Stimulated activated memory B cell treated with anti-CD40 and anti-IgM and Interleukin-4, amounts not matched to agents 10 μg/mL and 1 μg/mL and 100 μg/mL, for 72 hours (primary cell): ENCODE measurements at regions not wholly inside any gene's neighbourhood (a gene's known extent, or its start where the extent isn't known, plus 50 kb on each side); places are given as distances from the start of the nearest gene placed in this dataset.

Source experiments
- ATAC-seq: fragments of 150-1000 bp; cut with Tn5 transposase; 2 replicates; pipeline ENCODE4 v1.10.0; 2021
- H3K27ac Mint-ChIP-seq: one replicate; pipeline ENCODE4 v1.8.0; 2022; ENCODE audit warnings: mild to moderate bottlenecking, mixed read lengths
- H3K27me3 Mint-ChIP-seq: one replicate; pipeline ENCODE4 v1.8.0; 2022; ENCODE audit warnings: mixed read lengths
- H3K36me3 Mint-ChIP-seq: one replicate; pipeline ENCODE4 v1.8.0; 2022; ENCODE audit warnings: mixed read lengths
- H3K4me1 Mint-ChIP-seq: one replicate; pipeline ENCODE4 v1.8.0; 2022; ENCODE audit warnings: mixed read lengths
- H3K4me3 Mint-ChIP-seq: one replicate; pipeline ENCODE4 v1.8.0; 2022; ENCODE audit warnings: mild to moderate bottlenecking, moderate library complexity, mixed read lengths
- H3K9me3 Mint-ChIP-seq: one replicate; pipeline ENCODE4 v1.8.0; 2022; ENCODE audit warnings: mixed read lengths

DNA sequence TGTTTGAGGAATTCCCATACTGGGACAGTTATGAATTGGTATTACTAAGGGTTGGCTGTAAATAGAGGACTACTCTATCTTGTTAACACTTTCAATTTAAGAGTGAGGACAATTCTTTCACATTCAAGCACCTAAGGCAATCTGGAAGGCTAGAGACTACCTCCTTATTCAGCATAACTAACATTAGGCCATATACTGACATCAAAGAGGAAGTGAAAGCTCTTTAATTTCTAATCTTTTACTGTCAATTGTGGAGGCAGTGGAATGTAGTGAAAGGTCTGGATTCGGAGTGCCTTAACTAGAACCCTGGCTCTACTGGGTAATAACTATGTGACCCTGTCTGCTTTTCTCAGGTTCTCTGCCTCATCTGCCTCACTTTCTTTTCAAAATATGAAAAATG is 134.0 kb downstream of the UFM1 start:
- Mint-ChIP-seq H3K36me3 (no peaks in the 10 kb centered on the region), H3K4me3 (no peak overlapping the region), H3K27me3 (no peaks in the 10 kb centered on the region), H3K9me3 (no peaks in the 10 kb centered on the region), H3K4me1 (no peaks in the 10 kb centered on the region), H3K27ac (no peak overlapping the region)
- ATAC-seq: no peak

DNA sequence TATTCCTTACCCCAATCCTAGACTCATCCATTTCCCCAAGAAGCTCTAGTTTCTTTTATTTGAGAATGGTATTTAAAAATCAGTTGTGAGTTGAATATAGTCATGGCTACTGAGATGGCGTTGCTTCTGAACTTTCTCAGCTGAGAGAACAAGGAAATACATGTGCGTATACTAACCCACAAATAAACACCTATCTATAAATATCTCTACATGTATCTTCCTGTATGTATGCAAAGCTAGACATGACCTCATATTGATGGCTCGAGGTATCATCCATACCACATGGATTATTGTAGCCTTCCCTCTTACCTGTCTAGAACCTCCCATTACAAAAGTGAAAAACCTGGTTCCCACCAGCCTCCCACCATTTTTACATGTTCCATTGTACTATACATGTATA is 141.0 kb downstream of the UFM1 start:
- Mint-ChIP-seq H3K27ac (no peak overlapping the region), H3K36me3 (no peaks in the 10 kb centered on the region), H3K4me3 (no peak overlapping the region), H3K4me1 (no peaks in the 10 kb centered on the region), H3K27me3 (no peaks in the 10 kb centered on the region), H3K9me3 (no peaks in the 10 kb centered on the region)
- ATAC-seq: no peak

DNA sequence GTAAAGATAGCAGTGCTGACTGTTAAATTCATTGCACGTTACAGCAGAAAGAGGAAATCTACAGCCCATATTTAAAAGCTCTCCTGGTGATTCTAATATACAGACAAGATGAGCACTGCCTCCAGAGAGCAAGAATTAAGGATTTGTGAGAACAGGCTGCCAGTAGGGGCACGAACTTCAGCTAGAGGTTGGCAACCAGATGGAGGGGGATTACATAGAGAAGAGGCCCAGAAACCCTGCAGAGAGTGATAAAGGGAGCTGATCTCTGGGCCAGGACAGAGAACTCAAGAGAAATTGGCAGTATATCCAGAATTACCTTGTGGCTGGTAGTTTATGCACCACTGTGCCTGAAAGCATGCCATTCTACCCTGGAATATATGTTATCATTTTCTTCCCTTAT is 144.8 kb downstream of the UFM1 start:
- H3K4me1 Mint-ChIP-seq: no peaks in the 10 kb centered on the region
- H3K4me3 Mint-ChIP-seq: no peak overlapping the region
- ATAC-seq: no peak
- no peaks in the 10 kb centered on the region for H3K27me3 Mint-ChIP-seq
- no peaks in the 10 kb centered on the region for H3K36me3 Mint-ChIP-seq
- peaks cover 9% of the 10 kb centered on the region for H3K9me3 Mint-ChIP-seq
- H3K27ac Mint-ChIP-seq: no peak overlapping the region

DNA sequence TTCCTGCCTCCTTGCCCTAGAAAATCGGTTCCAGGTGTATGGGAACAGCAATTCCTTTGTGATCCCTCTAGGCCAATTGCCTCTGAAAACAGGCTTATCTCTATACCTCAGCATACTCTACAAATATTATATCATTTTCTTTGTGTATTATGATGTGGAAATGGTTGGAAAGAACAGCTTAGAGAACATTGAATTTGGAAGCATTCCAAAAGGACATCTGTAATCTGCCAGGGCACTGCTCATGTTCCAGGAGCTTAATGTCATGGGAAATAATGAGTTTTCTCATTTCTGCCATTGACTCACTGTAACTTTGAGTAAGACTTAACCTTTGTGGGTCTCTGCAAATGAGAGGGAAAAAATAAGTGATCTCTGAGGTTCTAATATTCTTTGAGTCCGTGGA is 147.3 kb downstream of the UFM1 start:
- no peaks in the 10 kb centered on the region for H3K36me3 Mint-ChIP-seq
- no peak for ATAC-seq
- no peak overlapping the region for H3K4me3 Mint-ChIP-seq
- H3K27ac Mint-ChIP-seq: no peak overlapping the region
- H3K4me1 Mint-ChIP-seq: no peaks in the 10 kb centered on the region
- H3K9me3 Mint-ChIP-seq: peaks cover 9% of the 10 kb centered on the region
- H3K27me3 Mint-ChIP-seq: no peaks in the 10 kb centered on the region

DNA sequence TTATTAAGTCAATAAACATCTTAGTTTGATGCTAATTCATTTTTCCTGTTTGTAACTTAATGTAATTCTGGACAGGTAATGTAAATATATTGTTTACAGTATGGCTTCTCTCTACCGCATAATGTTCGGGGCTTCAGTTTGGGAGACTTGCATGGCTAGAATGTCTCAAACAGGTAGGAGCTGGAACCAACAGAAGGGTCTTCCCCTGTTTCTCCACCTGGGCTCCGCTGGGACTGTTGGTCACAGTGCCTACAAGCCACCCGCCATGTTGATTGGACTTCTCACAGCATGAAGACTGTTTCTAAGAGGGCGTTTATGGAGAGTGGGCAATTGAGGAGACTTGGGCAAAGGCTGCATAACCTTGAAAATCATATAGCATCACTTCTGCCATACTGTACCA is 148.6 kb downstream of the UFM1 start:
- Mint-ChIP-seq H3K4me3 (no peak overlapping the region), H3K27me3 (no peaks in the 10 kb centered on the region), H3K36me3 (no peaks in the 10 kb centered on the region), H3K9me3 (peaks cover 9% of the 10 kb centered on the region), H3K27ac (no peak overlapping the region), H3K4me1 (no peaks in the 10 kb centered on the region)
- no peak for ATAC-seq

DNA sequence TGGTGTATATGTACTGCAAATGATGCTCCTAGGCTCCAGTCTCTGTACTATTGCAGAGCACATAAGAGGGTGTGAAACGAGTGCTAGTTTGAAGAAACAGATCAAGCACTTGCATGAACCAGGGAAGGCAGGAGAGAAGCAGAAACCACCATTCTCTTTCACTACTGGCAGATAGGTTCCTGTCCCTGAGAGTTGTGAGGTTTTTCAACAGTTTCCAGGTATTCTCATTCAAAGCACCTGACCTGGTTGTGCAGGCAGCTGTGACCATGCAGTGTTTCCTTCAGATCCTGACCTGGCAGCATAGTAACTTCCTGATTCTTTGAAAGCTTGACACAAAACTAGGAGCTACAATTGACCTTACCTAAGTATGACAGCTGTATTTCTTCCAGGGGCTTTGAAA is 164.9 kb downstream of the UFM1 start:
- no peak overlapping the region for H3K27ac Mint-ChIP-seq
- H3K4me3 Mint-ChIP-seq: no peak overlapping the region
- H3K27me3 Mint-ChIP-seq: no peaks in the 10 kb centered on the region
- no peaks in the 10 kb centered on the region for H3K36me3 Mint-ChIP-seq
- no peak for ATAC-seq
- no peaks in the 10 kb centered on the region for H3K4me1 Mint-ChIP-seq
- H3K9me3 Mint-ChIP-seq: no peaks in the 10 kb centered on the region

DNA sequence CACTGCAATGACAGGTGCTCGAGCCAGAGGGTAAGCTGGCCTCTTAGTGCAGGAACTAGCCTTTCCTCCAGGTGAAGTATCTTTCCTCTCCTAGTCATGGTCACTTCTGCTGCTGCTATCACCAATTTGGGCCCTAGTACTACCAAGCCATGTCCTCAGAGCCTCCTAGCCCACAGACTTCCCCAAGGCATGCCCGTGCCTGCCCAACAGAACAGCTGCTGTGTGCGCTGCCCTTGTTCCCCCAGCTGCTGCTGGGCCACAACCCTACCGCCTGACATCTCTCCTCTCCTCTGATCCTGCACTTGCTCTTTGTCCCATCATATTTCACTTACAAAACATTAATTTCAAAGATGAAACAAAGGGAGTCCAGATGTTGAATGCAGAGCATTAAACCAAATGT is 168.5 kb upstream of the FREM2 start:
- no peak overlapping the region for H3K4me3 Mint-ChIP-seq
- no peaks in the 10 kb centered on the region for H3K9me3 Mint-ChIP-seq
- H3K36me3 Mint-ChIP-seq: no peaks in the 10 kb centered on the region
- H3K4me1 Mint-ChIP-seq: no peaks in the 10 kb centered on the region
- H3K27ac Mint-ChIP-seq: no peak overlapping the region
- H3K27me3 Mint-ChIP-seq: no peaks in the 10 kb centered on the region
- ATAC-seq: no peak

DNA sequence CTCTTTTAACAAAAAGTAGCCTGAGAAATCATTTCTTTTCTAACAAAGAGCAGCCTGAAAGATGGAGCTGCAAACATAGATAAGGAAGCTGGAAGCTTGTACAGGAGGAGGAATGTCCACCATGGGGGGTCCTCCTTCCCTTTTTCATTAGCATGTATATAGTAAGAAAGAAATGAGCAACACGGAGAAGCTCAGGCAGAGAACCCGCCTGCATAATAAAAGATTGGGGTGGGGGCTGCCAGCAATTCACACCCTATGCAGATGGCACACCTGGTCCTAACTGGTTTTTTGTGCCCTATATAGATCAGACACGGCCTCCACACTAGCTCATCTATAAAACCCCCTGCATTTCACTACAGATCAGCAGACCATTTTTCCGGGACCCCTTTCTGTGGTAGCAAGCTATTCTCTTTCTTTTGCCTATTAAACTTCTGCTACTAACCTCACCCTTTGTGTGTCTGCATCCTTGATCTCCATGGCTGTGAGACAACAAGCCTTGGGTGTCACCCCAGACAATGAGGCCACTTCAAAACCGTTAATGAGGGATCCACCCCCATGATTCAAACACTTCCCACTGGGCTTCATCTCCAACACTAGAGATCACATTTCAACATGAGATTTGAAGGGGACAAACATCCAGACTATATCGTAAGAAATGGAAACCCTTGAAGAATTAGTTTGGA is 167.5 kb upstream of the FREM2 start:
- Mint-ChIP-seq H3K27ac (no peak overlapping the region), H3K36me3 (no peaks in the 10 kb centered on the region)

DNA sequence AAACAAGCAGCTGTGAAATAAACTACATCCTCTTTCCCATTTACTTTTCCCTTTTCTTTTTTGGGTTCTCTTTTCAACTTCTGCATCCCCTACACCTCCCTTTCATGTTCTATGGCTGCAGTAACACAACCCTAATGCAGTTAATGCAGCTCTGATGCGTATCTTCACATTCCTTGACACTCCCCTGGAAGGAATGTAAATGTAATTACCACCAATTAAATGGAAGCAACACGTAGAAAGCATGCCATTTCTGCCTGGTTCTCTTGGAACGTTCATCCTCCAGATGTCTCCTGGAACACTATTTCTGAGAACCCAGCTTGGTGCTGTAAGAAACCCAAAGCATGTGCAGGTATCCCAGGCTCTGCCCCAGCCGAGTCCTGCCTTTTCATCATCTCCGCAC is 166.8 kb upstream of the FREM2 start:
- Mint-ChIP-seq H3K36me3 (no peaks in the 10 kb centered on the region), H3K4me3 (no peak overlapping the region), H3K27ac (no peak overlapping the region), H3K4me1 (no peaks in the 10 kb centered on the region), H3K27me3 (no peaks in the 10 kb centered on the region), H3K9me3 (no peaks in the 10 kb centered on the region)
- no peak for ATAC-seq

More for the DNA sequence above, 167.5 kb upstream of the FREM2 start:
- H3K9me3 Mint-ChIP-seq: no peaks in the 10 kb centered on the region
- no peaks in the 10 kb centered on the region for H3K27me3 Mint-ChIP-seq
- H3K4me3 Mint-ChIP-seq: no peak overlapping the region
- no peaks in the 10 kb centered on the region for H3K4me1 Mint-ChIP-seq
- ATAC-seq: no peak

DNA sequence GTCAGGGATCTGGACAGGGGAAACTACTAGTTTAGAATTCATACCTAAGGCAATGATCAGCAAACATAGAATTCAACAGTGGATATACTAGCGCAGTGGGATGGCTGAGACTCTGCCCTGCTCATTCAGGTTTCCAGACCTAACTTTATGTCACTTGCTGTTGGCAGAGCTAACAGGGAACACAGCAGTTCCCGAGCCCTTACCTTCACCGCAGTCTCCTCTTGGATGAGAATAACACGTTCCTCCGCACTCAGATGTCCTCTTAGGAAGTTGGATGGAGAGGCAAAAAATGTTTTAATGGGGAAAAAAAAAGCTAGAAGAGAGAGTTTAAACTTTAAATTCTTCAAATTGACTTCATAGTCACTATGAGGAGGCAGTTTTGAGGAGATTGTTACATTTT is 159.7 kb upstream of the FREM2 start:
- no peak for ATAC-seq
- Mint-ChIP-seq H3K27ac (no peak overlapping the region), H3K4me1 (no peaks in the 10 kb centered on the region), H3K4me3 (no peak overlapping the region), H3K9me3 (no peaks in the 10 kb centered on the region), H3K27me3 (no peaks in the 10 kb centered on the region), H3K36me3 (no peaks in the 10 kb centered on the region)

DNA sequence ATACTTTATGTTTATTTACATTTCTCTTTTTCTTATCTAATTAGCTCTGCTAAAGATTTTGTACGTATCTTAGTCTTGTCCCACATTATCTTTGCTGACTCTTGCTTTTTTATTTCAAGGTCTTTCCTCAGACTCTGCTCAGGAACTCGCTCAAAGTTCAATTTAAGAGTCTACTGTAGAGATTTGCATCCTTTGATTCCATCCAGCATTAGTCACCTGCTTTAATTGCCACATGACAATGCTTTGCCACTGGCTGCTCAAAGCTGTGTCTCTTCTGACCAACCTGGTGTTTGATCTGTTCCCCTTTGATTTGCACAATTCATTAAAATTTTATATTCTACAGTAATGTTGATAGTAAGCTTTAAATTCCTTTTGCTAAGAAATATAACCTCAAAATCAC is 157.9 kb upstream of the FREM2 start:
- Mint-ChIP-seq H3K9me3 (no peaks in the 10 kb centered on the region), H3K36me3 (no peaks in the 10 kb centered on the region), H3K4me1 (no peaks in the 10 kb centered on the region), H3K27me3 (no peaks in the 10 kb centered on the region), H3K4me3 (no peak overlapping the region), H3K27ac (no peak overlapping the region)
- ATAC-seq: no peak

DNA sequence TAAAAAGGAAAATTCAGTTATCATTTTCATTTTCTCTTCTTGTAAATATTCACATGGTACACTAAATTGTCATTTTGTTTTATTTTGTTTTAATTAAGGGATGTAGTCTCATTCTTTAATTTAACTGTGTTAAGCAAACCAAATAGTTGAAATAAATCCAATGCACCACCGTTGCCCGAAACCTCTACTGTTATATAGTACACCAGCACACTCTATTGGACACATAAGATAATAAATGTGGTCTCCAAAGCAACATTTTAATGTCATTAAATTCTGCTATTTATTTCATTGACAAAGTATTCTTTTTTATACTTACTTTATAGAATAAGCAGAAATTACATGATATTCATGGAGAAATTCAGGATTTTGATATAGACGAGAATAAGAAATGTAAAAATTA is 156.4 kb upstream of the FREM2 start:
- Mint-ChIP-seq H3K4me1 (no peaks in the 10 kb centered on the region), H3K27me3 (no peaks in the 10 kb centered on the region), H3K4me3 (no peak overlapping the region), H3K36me3 (no peaks in the 10 kb centered on the region), H3K9me3 (no peaks in the 10 kb centered on the region), H3K27ac (no peak overlapping the region)
- no peak for ATAC-seq

DNA sequence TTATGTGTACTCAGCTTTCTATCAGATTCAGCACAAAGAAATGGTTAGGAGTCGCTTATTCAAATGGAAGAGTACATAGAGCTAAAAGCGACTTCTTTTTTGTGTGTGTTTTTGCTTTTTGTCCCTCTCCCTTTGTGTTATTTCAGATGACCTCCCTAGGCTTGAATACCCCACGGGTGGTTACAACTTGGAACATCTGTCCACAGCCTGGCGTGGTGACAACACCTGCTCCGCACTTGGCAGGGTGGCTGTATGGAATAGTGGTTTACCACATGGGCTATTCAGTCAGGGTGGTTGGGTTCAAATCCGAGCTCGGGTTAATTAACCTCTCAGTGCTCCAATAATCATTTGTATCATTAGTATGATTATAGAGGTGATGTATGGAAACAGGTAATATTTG is 151.6 kb upstream of the FREM2 start:
- H3K27me3 Mint-ChIP-seq: no peaks in the 10 kb centered on the region
- no peak overlapping the region for H3K27ac Mint-ChIP-seq
- ATAC-seq: no peak
- H3K4me3 Mint-ChIP-seq: no peak overlapping the region
- H3K36me3 Mint-ChIP-seq: no peaks in the 10 kb centered on the region
- H3K4me1 Mint-ChIP-seq: no peaks in the 10 kb centered on the region
- H3K9me3 Mint-ChIP-seq: no peaks in the 10 kb centered on the region

DNA sequence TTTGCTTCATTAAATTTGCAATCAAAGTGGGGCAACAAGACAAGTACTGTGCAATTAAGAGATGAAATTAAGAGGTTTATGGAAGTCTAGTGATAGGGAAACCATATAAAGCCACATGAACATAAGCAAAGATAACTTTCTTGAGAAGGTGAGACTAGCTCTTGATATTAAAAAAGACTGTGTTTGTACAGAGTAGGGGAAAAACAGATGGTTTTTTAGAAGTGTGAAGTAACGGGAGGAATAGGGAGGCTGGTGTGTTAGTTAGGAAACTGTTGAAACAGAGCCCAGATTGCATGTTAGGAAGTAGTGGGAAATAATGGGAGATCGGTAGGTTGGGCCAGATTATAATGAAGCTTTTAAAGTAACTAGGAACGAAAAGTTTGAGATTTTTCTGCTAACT is 149.8 kb upstream of the FREM2 start:
- no peak for ATAC-seq
- Mint-ChIP-seq H3K4me3 (no peak overlapping the region), H3K4me1 (no peaks in the 10 kb centered on the region), H3K9me3 (no peaks in the 10 kb centered on the region), H3K36me3 (no peaks in the 10 kb centered on the region), H3K27me3 (no peaks in the 10 kb centered on the region), H3K27ac (no peak overlapping the region)

DNA sequence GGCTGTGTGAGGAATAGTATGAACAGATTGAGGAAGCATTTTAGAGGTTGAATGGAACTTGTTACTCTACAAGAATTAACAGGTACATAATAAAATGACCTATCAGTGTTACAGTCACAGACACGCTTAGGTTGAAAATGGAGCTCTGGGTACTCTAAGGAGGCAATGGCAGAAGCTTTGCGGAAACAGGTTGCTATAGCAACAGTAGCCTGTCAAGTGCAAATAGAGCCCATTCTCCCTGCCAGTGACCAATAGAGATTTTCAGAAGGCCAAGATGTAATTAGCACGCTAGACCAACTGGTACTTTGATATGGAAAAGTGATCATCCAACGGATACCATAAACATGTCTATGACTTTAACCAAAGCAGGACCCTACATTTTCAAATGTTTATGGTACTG is 148.5 kb upstream of the FREM2 start:
- H3K27ac Mint-ChIP-seq: no peak overlapping the region
- no peaks in the 10 kb centered on the region for H3K27me3 Mint-ChIP-seq
- no peaks in the 10 kb centered on the region for H3K36me3 Mint-ChIP-seq
- no peaks in the 10 kb centered on the region for H3K9me3 Mint-ChIP-seq
- H3K4me3 Mint-ChIP-seq: no peak overlapping the region
- ATAC-seq: no peak
- H3K4me1 Mint-ChIP-seq: no peaks in the 10 kb centered on the region

DNA sequence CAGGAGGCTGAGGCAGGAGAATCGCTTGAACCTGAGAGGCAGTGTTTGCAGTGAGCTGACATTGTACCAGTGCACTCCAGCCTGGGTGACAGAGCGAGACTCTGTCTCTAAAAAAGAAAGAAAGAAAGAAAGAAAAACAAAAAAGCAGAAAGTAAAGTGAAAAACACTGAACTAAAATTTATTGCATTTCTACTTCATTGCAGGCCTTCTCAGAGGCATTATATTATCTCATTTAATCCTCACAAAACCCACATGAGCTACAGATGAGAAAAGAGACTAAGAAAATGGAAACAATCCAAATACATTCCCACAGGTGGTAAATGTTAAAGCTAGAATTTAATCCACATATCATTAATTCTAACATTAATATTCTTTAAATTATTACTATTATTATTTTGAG is 147.2 kb upstream of the FREM2 start:
- Mint-ChIP-seq H3K27ac (no peak overlapping the region), H3K27me3 (no peaks in the 10 kb centered on the region), H3K9me3 (no peaks in the 10 kb centered on the region), H3K36me3 (no peaks in the 10 kb centered on the region), H3K4me1 (no peaks in the 10 kb centered on the region), H3K4me3 (no peak overlapping the region)
- ATAC-seq: no peak

DNA sequence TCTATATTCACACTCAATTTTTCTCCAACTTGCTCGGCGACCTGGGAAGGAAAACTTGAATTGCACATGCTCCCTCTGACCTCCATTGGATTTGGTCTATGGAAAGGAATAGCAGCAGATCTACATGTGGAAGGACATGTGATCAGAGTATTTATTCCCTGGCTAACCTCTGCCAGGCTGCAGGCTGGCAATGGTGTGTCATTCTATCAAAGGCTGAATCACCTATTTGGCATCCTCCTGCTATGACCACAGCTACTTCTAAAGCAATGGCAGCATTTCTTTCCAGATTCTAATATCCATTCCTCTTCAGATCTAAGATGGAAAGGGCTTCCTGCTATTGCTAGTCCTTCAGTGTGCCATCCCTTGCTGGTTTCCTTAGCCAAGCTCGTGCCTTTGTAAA is 144.3 kb upstream of the FREM2 start:
- Mint-ChIP-seq H3K27me3 (no peaks in the 10 kb centered on the region), H3K36me3 (no peaks in the 10 kb centered on the region), H3K4me1 (no peaks in the 10 kb centered on the region), H3K9me3 (no peaks in the 10 kb centered on the region), H3K4me3 (no peak overlapping the region), H3K27ac (no peak overlapping the region)
- no peak for ATAC-seq
